ENCODE measurements at regions not wholly inside any gene's neighbourhood (a gene's known extent, or its start where the extent isn't known, plus 50 kb on each side); places are given as distances from the start of the nearest gene placed in this dataset.

DNA sequence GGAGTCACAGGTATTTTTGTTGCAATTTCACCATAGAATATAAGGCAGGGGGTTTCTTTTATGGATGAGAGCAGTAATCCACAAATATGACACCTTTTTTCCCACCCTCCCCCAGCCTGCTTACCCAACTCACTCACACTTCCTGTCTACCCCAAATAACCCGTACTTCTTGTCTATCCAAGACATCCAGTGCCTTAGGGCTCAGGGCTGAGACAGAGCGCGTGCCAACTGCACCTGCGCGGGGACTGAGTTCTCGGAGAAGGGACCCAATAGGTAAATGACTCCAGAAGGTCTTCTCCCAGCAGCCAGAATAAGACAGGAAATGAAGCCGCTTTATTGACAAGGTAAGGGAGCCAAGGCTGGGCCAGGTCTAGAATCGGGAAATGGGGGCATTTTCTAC is 369.1 kb downstream of the SIPA1L2 start:
- Histone ChIP-seq H2BK20ac (ENCODE audit: low read depth, low read length, poor library complexity, severe bottlenecking) (no peak overlapping the region), H4K91ac (ENCODE audit: insufficient read length, low read depth, low read length) (no peak overlapping the region), H2BK15ac (ENCODE audit: low read depth, low read length) (no peak overlapping the region), H4K20me1 (ENCODE audit: control insufficient read depth, insufficient read depth, insufficient read length) (no peaks in the 10 kb centered on the region), H3K4me1 (ENCODE audit: insufficient read depth, low read length) (no peaks in the 10 kb centered on the region; the same call in 1 of the 2 replicates), H3K4ac (ENCODE audit: low read depth, low read length) (no peak overlapping the region), H2BK5ac (ENCODE audit: insufficient read length, low read length) (no peak overlapping the region), H3K18ac (ENCODE audit: insufficient read length, low read depth, low read length) (no peak overlapping the region), H3K9me3 (ENCODE audit: control insufficient read depth, low read depth, low read length) (no peaks in the 10 kb centered on the region), H3K9ac (ENCODE audit: extremely low read depth, insufficient read length, low read length) (no peak overlapping the region), H2BK120ac (ENCODE audit: low read depth, low read length, poor library complexity, severe bottlenecking) (no peak overlapping the region), H3K56ac (ENCODE audit: insufficient read length, low read depth, low read length) (no peak overlapping the region), H4K5ac (ENCODE audit: insufficient read length, low read depth, low read length) (no peak overlapping the region), H2BK12ac (ENCODE audit: insufficient read length, low read depth, low read length) (no peak overlapping the region), H3T11ph (ENCODE audit: low read length) (no peak overlapping the region), H3K14ac (ENCODE audit: insufficient read depth, low read length) (no peak overlapping the region), H3K79me1 (ENCODE audit: insufficient read depth, low read depth, low read length, poor library complexity, severe bottlenecking) (no peaks in the 10 kb centered on the region), H2AK5ac (ENCODE audit: insufficient read length, low read length) (no peak overlapping the region), H3K27me3 (ENCODE audit: insufficient read depth, low read length) (peaks cover 4% of the 10 kb centered on the region; the same call in 1 of the 2 replicates), H4K8ac (replicated peaks; ENCODE audit: insufficient read length, low read depth, low read length) (no peak overlapping the region), H3K27ac (ENCODE audit: insufficient read length, low read depth, low read length) (no peak overlapping the region), H3K23ac (ENCODE audit: insufficient read length, low read depth, low read length) (no peak overlapping the region), H3K4me2 (ENCODE audit: insufficient read depth, insufficient read length, low read length) (no peak overlapping the region), H2AFZ (ENCODE audit: low read length) (no peak overlapping the region), H3K79me2 (ENCODE audit: insufficient read depth, low read length) (no peaks in the 10 kb centered on the region), H3K23me2 (ENCODE audit: insufficient read length, low read depth, low read length, poor library complexity, severe bottlenecking) (no peaks in the 10 kb centered on the region)
- H3K4me1 Mint-ChIP-seq, result peaks cover 22 to 27% of the 10 kb centered on the region in 2 experiments
- H3K27me3 Mint-ChIP-seq (ENCODE audit: low read depth), result peaks cover 70% of the 10 kb centered on the region
- TF ChIP-seq CTCF (conservative IDR thresholded peaks at IDR 0.05), result no peak
- no peak for DNase-seq
- no peak overlapping the region for H3K27ac Mint-ChIP-seq
- WGBS (ENCODE audit: extremely low coverage, insufficient read length, low lambda C conversion rate), result no CpG with 5 or more reads among the region's 8 CpGs
- H3K36me3 Mint-ChIP-seq (ENCODE audit: insufficient read depth in 1 of 3, low read depth in 3 of 3), result peaks cover 0 to 2% (median 2%) of the 10 kb centered on the region in 3 experiments; a peak in 1 of 7 replicates
- no peaks in the 10 kb centered on the region for H3K9me3 Mint-ChIP-seq
- H3K4me3 Mint-ChIP-seq, result no peak overlapping the region
